ENCODE measurements at regions not wholly inside any gene's neighbourhood (a gene's known extent, or its start where the extent isn't known, plus 50 kb on each side); places are given as distances from the start of the nearest gene placed in this dataset.

DNA sequence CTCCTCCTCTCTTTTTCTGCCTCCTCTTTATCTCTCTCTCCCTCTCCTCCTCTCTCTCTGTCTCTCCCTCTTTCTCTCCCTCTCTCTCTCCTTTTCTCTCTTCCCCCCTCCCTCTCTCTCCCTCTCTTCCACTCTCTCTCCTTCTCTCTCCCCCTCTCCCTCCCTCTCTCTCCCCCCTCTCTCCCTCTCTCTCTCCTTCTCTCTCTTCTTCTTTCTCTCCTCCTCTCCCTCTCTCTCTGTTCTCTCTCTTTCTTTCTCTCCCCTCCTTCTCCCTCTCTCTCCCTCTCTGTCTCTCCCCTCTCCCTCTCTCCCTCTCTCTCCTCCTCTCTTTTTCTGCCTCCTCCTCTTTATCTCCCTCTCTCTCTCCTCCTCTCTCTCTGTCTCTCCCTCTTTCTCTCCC, 197.4 kb downstream of the UQCRFS1 start:
- TF ChIP-seq YY1 (IDR thresholded peaks at IDR 0.05; ENCODE audit: insufficient read depth, insufficient read length), result no peak
- no peak for TF ChIP-seq ZNF274 (IDR thresholded peaks at IDR 0.05; ENCODE audit: low read depth, low read length)
- TF ChIP-seq SUZ12 (IDR thresholded peaks at IDR 0.05; ENCODE audit: extremely low read depth, insufficient read depth, insufficient read length), result no peak

Data from NT2/D1 (cell line).